ENCODE measurements at regions not wholly inside any gene's neighbourhood (a gene's known extent, or its start where the extent isn't known, plus 50 kb on each side); places are given as distances from the start of the nearest gene placed in this dataset.

- ChIA-PET CTCF (ENCODE audit: low intra/inter-chr PET ratio) (no interaction called here), POLR2A (no interaction called here)
- Histone ChIP-seq H3K79me2 (ENCODE audit: control insufficient read depth, insufficient read depth, low read length) (no peaks in the 10 kb centered on the region), H3K9me3 (replicated peaks; ENCODE audit: control insufficient read depth, insufficient read depth, low read depth, low read length) (no peaks in the 10 kb centered on the region), H4K20me1 (replicated peaks; ENCODE audit: control insufficient read depth, insufficient read depth, low read length) (no peaks in the 10 kb centered on the region), H2AFZ (ENCODE audit: low read depth, low read length) (no peak overlapping the region), H3K36me3 (ENCODE audit: control insufficient read depth, insufficient read depth, low read length) (no peaks in the 10 kb centered on the region), H3K4me1 (replicated peaks in 1 of 2; ENCODE audit: control insufficient read depth in 2 of 2, insufficient read depth in 2 of 2, low read length in 2 of 2) (no peaks in the 10 kb centered on the region), H3K9me1 (ENCODE audit: control insufficient read depth, insufficient read depth, low read length) (no peaks in the 10 kb centered on the region), H3K9ac (ENCODE audit: insufficient read depth in 1 of 2, low read depth in 2 of 2, low read length in 2 of 2) (no peak overlapping the region), H3K27ac (ENCODE audit: extremely low read depth, low read depth, low read length) (no peak overlapping the region), H3K4me3 (no peak overlapping the region), H3K27me3 (ENCODE audit: control insufficient read depth in 2 of 2, insufficient read depth in 2 of 2, low read length in 2 of 2) (no peaks in the 10 kb centered on the region), H3K4me2 (ENCODE audit: insufficient read depth, low read length) (no peak overlapping the region)
- FAIRE-seq: no peak
- in situ Hi-C loops (cut with MboI) (no loop called here), intact Hi-C loops (cut with micrococcal nuclease) (no loop called here)
- TF ChIP-seq ZNF253 (CRISPR knock-in tag; conservative IDR thresholded peaks at IDR 0.05) (no peak), THRAP3 (IDR thresholded peaks at IDR 0.05; ENCODE audit: borderline replicate concordance) (no peak), PHF20 (IDR thresholded peaks at IDR 0.05; ENCODE audit: partially characterized antibody) (no peak), ILF3 (IDR thresholded peaks at IDR 0.05; ENCODE audit: borderline replicate concordance) (no peak), MEF2D (tag; conservative IDR thresholded peaks at IDR 0.05; ENCODE audit: low read depth) (no peak), CEBPB (tag; IDR thresholded peaks at IDR 0.05) (no peak), CBX1 (IDR thresholded peaks at IDR 0.05; ENCODE audit: low read depth) (no peak), HMGN3 (IDR thresholded peaks at IDR 0.05; ENCODE audit: borderline replicate concordance, extremely low read depth, insufficient read length, low read depth, low read length) (no peak), FOXO4 (CRISPR knock-in tag; IDR thresholded peaks at IDR 0.05) (no peak), RHOXF2B (CRISPR knock-in tag; conservative IDR thresholded peaks at IDR 0.05) (no peak)
- no peak for ATAC-seq
- WGBS (ENCODE audit: insufficient coverage, low coverage, missing lambda C conversion rate): 0% methylated on average over 1 of the region's 2 CpGs
- BruUV-seq (replicated peaks): no TSS peak
- no peak for DNase-seq (ENCODE audit: extremely low read depth in 1 of 4, low spot score in 3 of 4)
Observed at GRCh38 chr9:82601293-82601771, 461.6 kb downstream of the RASEF start.

All from K562 (cell line).